SU-DHL-6 (cell line): ENCODE measurements at regions not wholly inside any gene's neighbourhood (a gene's known extent, or its start where the extent isn't known, plus 50 kb on each side); places are given as distances from the start of the nearest gene placed in this dataset.

Experiments
- EZH2phosphoT487 ChIP-seq: fragments of 200-600 bp; sonication (generic), shearing (Covaris generic); conservative IDR thresholded peaks from 2 replicates; pipeline ENCODE4 v1.6.1; 2018; ENCODE audit warnings: mild to moderate bottlenecking, antibody characterized with exemption, low read length, moderate library complexity, mixed read lengths
- TF ChIP-seq, protein P1 (sequence below): fragments of 200-600 bp; sonication (generic); IDR thresholded peaks from one replicate; pipeline ENCODE4 v1.5.1; 2017; ENCODE audit warnings: antibody characterized with exemption, mild to moderate bottlenecking, low read length, moderate library complexity; ENCODE audit not compliant: insufficient read depth, poor library complexity, severe bottlenecking

DNA sequence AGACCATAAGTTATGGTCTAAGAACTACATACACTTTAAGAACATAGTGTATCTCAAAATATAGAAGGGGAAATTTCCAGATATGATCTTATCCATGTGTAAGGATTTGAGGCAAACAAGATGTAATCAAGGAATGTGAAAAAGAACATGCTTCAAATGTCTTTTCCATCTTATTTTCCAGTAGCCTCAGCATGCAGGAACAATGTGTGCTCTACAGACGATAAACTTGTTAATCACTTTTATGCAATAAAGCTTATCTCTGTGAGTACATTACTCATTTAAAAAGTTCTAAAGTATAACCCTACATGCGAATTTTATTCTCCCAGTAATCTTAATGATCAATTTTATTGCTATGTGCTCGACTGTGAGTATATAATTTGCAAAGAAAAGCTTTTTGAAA lies 185.2 kb downstream of the ALDH8A1 start:
- TF ChIP-seq, protein P1, sequence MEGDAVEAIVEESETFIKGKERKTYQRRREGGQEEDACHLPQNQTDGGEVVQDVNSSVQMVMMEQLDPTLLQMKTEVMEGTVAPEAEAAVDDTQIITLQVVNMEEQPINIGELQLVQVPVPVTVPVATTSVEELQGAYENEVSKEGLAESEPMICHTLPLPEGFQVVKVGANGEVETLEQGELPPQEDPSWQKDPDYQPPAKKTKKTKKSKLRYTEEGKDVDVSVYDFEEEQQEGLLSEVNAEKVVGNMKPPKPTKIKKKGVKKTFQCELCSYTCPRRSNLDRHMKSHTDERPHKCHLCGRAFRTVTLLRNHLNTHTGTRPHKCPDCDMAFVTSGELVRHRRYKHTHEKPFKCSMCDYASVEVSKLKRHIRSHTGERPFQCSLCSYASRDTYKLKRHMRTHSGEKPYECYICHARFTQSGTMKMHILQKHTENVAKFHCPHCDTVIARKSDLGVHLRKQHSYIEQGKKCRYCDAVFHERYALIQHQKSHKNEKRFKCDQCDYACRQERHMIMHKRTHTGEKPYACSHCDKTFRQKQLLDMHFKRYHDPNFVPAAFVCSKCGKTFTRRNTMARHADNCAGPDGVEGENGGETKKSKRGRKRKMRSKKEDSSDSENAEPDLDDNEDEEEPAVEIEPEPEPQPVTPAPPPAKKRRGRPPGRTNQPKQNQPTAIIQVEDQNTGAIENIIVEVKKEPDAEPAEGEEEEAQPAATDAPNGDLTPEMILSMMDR: no peak
- TF ChIP-seq EZH2phosphoT487: no peak
